Ovary (tissue), 3 donors: ENCODE measurements at regions not wholly inside any gene's neighbourhood (a gene's known extent, or its start where the extent isn't known, plus 50 kb on each side); places are given as distances from the start of the nearest gene placed in this dataset.

Experiments used
- EP300 ChIP-seq: sonication (generic); formaldehyde crosslinking; IDR thresholded peaks from one replicate; pipeline ENCODE4 v1.6.1; 2017; ENCODE audit warnings: antibody characterized with exemption
- POLR2A ChIP-seq: fragments of 450-650 bp; IDR thresholded peaks from one replicate; pipeline ENCODE4 v1.6.1; 2017; ENCODE audit warnings: antibody characterized with exemption, mild to moderate bottlenecking, moderate library complexity
- TF ChIP-seq, protein P1 (sequence below), 3 donors: fragments of 450-650 bp in 2 of 3; fragments of 200-600 bp in 1 of 3; IDR thresholded peaks; one replicate each; pipeline versions ENCODE4 v1.5.1 to v1.8.0; 2016 to 2022; ENCODE audit warnings: antibody characterized with exemption in 3 of 3, mild to moderate bottlenecking in 1 of 3
- donor health status: DM: no; HTN: no; CAD: no.

- TF ChIP-seq, protein P1, sequence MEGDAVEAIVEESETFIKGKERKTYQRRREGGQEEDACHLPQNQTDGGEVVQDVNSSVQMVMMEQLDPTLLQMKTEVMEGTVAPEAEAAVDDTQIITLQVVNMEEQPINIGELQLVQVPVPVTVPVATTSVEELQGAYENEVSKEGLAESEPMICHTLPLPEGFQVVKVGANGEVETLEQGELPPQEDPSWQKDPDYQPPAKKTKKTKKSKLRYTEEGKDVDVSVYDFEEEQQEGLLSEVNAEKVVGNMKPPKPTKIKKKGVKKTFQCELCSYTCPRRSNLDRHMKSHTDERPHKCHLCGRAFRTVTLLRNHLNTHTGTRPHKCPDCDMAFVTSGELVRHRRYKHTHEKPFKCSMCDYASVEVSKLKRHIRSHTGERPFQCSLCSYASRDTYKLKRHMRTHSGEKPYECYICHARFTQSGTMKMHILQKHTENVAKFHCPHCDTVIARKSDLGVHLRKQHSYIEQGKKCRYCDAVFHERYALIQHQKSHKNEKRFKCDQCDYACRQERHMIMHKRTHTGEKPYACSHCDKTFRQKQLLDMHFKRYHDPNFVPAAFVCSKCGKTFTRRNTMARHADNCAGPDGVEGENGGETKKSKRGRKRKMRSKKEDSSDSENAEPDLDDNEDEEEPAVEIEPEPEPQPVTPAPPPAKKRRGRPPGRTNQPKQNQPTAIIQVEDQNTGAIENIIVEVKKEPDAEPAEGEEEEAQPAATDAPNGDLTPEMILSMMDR (IDR thresholded peaks at IDR 0.05), result no peak
- TF ChIP-seq POLR2A (no peak), EP300 (no peak)
These were observed 128.8 kb downstream of the PAPOLA start for GRCh38 chr14:96631030-96631429.
